CD8-positive, alpha-beta memory T cell (primary cell): ENCODE measurements at regions not wholly inside any gene's neighbourhood (a gene's known extent, or its start where the extent isn't known, plus 50 kb on each side); places are given as distances from the start of the nearest gene placed in this dataset.

Source experiments
- CTCF ChIA-PET: fragments of 350-600 bp; sonication (Branson Sonifier 250); formaldehyde crosslinking; loops from one replicate; lab custom pipeline; 2021; ENCODE audit warnings: antibody characterized with exemption; lab: Charles Lee
- POLR2A ChIA-PET: fragments of 350-600 bp; sonication (Branson Sonifier 250); formaldehyde crosslinking; loops from one replicate; lab custom pipeline; 2021; ENCODE audit warnings: antibody characterized with exemption; lab: Charles Lee
- DNase-seq, 5 donors: peaks; one replicate each; pipeline versions ENCODE4 v3.0.0 to v3.0.0-alpha.2; 2020 to 2022; ENCODE audit warnings: mixed read lengths in 1 of 5
- H3K27ac ChIP-seq: one replicate; pipeline ENCODE4 v1.7.0; 2013; ENCODE audit warnings: low read depth, mild to moderate bottlenecking, low read length, moderate library complexity
- H3K27me3 ChIP-seq: 2 replicates; pipeline ENCODE4 v1.7.0; 2013; ENCODE audit warnings: low read length, mild to moderate bottlenecking; ENCODE audit not compliant: insufficient read depth, poor library complexity, severe bottlenecking
- H3K36me3 ChIP-seq: 2 replicates; pipeline ENCODE4 v1.7.0; 2013; ENCODE audit warnings: mild to moderate bottlenecking, low read length, moderate library complexity; ENCODE audit not compliant: insufficient read depth
- H3K4me1 ChIP-seq: 2 replicates; pipeline ENCODE4 v1.7.0; 2013; ENCODE audit warnings: mild to moderate bottlenecking, low read length, moderate library complexity; ENCODE audit not compliant: insufficient read depth
- H3K4me3 ChIP-seq: 2 replicates; pipeline ENCODE4 v1.7.0; 2013; ENCODE audit warnings: mild to moderate bottlenecking, low read length
- H3K9me3 ChIP-seq: 2 replicates; pipeline ENCODE4 v1.7.0; 2013; ENCODE audit warnings: mild to moderate bottlenecking, low read length
- H3K27ac Mint-ChIP-seq, 8 donors: one replicate each; pipeline ENCODE4 v1.8.0; 2020 to 2021; ENCODE audit warnings: mixed read lengths in 8 of 8, mild to moderate bottlenecking in 6 of 8, inconsistent platforms in 3 of 8, moderate library complexity in 3 of 8
- H3K27me3 Mint-ChIP-seq, 2 donors: one replicate each; pipeline ENCODE4 v1.8.0; 2020 to 2021; ENCODE audit warnings: mixed read lengths in 2 of 2, mild to moderate bottlenecking in 1 of 2, moderate library complexity in 1 of 2
- H3K36me3 Mint-ChIP-seq, 3 donors: one replicate each; pipeline ENCODE4 v1.8.0; 2020 to 2021; ENCODE audit warnings: mixed read lengths in 3 of 3, inconsistent platforms in 1 of 3, mild to moderate bottlenecking in 1 of 3
- H3K4me1 Mint-ChIP-seq, 3 donors: one replicate each; pipeline ENCODE4 v1.8.0; 2020 to 2021; ENCODE audit warnings: mixed read lengths in 3 of 3, inconsistent platforms in 1 of 3, mild to moderate bottlenecking in 1 of 3
- H3K4me3 Mint-ChIP-seq, 7 donors: one replicate each; pipeline ENCODE4 v1.8.0; 2020 to 2021; ENCODE audit warnings: mixed read lengths in 7 of 7, mild to moderate bottlenecking in 6 of 7, moderate library complexity in 4 of 7, inconsistent platforms in 2 of 7
- H3K9me3 Mint-ChIP-seq, 5 donors: one replicate each; pipeline ENCODE4 v1.8.0; 2020 to 2022; ENCODE audit warnings: mixed read lengths in 5 of 5, mild to moderate bottlenecking in 3 of 5, moderate library complexity in 2 of 5, inconsistent platforms in 1 of 5

DNA sequence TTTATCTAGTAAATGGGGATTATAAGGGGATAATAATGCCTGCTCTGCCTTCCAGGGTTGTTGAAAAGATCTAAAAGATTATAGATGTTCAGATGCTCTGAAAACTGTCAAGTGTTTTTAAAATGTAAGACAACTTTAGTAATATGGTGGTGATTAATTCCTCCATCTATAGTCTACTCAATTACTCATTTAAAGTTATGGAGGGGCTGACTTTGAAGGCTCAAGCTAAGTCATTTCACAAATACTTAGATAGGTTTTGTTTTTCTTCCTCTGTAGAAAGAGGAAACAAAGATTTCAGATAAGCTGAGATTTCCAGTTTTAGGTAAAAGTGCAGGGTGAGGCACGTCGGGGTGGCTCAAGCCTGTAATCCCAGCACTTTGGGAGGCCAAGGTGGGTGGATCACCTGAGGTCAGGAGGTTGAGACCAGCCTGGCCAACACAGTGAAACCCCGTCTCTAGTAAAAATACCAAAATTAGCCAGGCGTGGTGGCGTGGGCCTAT is 50.5 kb upstream of the PIM1 start:
- no peaks in the 10 kb centered on the region for H3K9me3 Mint-ChIP-seq
- no peak for DNase-seq
- Histone ChIP-seq H3K4me3 (no peak overlapping the region), H3K36me3 (no peaks in the 10 kb centered on the region), H3K9me3 (no peaks in the 10 kb centered on the region), H3K27ac (no peak overlapping the region), H3K27me3 (no peaks in the 10 kb centered on the region), H3K4me1 (no peaks in the 10 kb centered on the region)
- H3K27ac Mint-ChIP-seq: no peak overlapping the region
- H3K4me1 Mint-ChIP-seq: peaks cover 0 to 4% (median 0%) of the 10 kb centered on the region in 3 donors
- no peaks in the 10 kb centered on the region for H3K36me3 Mint-ChIP-seq
- POLR2A ChIA-PET: no interaction called here
- CTCF ChIA-PET: interaction anchor here (0.6 kb wide), 1 partner anchor 106 kb away, joined by 3 read pairs; no protein-coding TSS in a partner anchor
- H3K4me3 Mint-ChIP-seq: no peak overlapping the region
- H3K27me3 Mint-ChIP-seq: peaks cover 6 to 7% of the 10 kb centered on the region in 2 donors
